Thoracic aorta (tissue), 2 donors: ENCODE measurements at regions not wholly inside any gene's neighbourhood (a gene's known extent, or its start where the extent isn't known, plus 50 kb on each side); places are given as distances from the start of the nearest gene placed in this dataset.

Experiments used
- ATAC-seq: fragments of 150-250 bp; one replicate; pipeline ENCODE4 v1.8.0; 2017; ENCODE audit warnings: low read depth; ENCODE audit not compliant: insufficient number of reproducible peaks, low FRiP score
- DNase-seq: peaks from one replicate; pipeline ENCODE4 v3.0.0-alpha.2; 2020; ENCODE audit warnings: low spot score
- H3K27ac ChIP-seq, 2 donors: fragments of 200-600 bp; sonication (generic); 1 replicate in 1 of 2; 2 replicates in 1 of 2; pipeline ENCODE4 v1.5.1; 2016; ENCODE audit warnings: mild to moderate bottlenecking in 2 of 2, moderate library complexity in 2 of 2
- H3K27me3 ChIP-seq: fragments of 200-600 bp; sonication (generic); replicated peaks from 2 replicates; pipeline ENCODE4 v1.6.0; 2016; ENCODE audit warnings: mild to moderate bottlenecking; ENCODE audit not compliant: insufficient read depth
- H3K36me3 ChIP-seq: fragments of 200-600 bp; sonication (generic); one replicate; pipeline ENCODE4 v1.5.1; 2016
- H3K4me1 ChIP-seq, 2 donors: fragments of 200-600 bp; sonication (generic); 1 replicate in 1 of 2; 2 replicates in 1 of 2; pipeline versions ENCODE4 v1.5.1 to v1.6.0; 2016; ENCODE audit warnings: low read depth in 2 of 2, mild to moderate bottlenecking in 1 of 2; ENCODE audit not compliant: control insufficient read depth in 1 of 2
- H3K4me3 ChIP-seq: fragments of 200-600 bp; sonication (generic); 2 replicates; pipeline ENCODE4 v1.5.1; 2016; ENCODE audit warnings: mild to moderate bottlenecking
- H3K9me3 ChIP-seq: fragments of 200-600 bp; sonication (generic); 2 replicates; pipeline ENCODE4 v1.5.1; 2016
- TF ChIP-seq, protein P1 (sequence below): fragments of 200-600 bp; sonication (generic); IDR thresholded peaks from one replicate; pipeline ENCODE4 v1.5.1; 2019; ENCODE audit warnings: antibody characterized with exemption

DNA sequence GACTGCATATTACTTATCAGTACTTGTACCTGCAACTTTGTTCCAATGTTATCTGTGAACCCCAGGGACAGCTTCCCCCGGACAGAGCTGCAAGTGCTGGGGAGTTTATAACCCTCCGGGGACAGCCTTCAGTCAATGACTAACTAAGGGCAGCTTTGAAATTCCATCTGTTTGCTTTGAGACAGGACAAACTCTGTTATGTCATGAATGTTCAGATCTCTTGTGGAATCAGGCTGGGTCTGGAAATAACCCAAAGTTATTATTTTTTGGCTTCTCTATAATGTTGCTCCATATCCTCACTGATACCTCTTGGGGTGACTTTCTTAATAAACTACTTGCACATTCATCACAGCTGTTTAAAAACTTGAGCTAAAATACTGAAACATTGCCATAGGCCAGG is 617.5 kb upstream of the TLE4 start:
- H3K36me3 ChIP-seq, result no peaks in the 10 kb centered on the region
- no peak overlapping the region for H3K27ac ChIP-seq
- H3K27me3 ChIP-seq, result no peaks in the 10 kb centered on the region
- no peak overlapping the region for H3K4me3 ChIP-seq
- TF ChIP-seq, protein P1, sequence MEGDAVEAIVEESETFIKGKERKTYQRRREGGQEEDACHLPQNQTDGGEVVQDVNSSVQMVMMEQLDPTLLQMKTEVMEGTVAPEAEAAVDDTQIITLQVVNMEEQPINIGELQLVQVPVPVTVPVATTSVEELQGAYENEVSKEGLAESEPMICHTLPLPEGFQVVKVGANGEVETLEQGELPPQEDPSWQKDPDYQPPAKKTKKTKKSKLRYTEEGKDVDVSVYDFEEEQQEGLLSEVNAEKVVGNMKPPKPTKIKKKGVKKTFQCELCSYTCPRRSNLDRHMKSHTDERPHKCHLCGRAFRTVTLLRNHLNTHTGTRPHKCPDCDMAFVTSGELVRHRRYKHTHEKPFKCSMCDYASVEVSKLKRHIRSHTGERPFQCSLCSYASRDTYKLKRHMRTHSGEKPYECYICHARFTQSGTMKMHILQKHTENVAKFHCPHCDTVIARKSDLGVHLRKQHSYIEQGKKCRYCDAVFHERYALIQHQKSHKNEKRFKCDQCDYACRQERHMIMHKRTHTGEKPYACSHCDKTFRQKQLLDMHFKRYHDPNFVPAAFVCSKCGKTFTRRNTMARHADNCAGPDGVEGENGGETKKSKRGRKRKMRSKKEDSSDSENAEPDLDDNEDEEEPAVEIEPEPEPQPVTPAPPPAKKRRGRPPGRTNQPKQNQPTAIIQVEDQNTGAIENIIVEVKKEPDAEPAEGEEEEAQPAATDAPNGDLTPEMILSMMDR, result no peak
- no peaks in the 10 kb centered on the region for H3K4me1 ChIP-seq
- no peak for ATAC-seq
- no peaks in the 10 kb centered on the region for H3K9me3 ChIP-seq
- DNase-seq, result no peak

DNA sequence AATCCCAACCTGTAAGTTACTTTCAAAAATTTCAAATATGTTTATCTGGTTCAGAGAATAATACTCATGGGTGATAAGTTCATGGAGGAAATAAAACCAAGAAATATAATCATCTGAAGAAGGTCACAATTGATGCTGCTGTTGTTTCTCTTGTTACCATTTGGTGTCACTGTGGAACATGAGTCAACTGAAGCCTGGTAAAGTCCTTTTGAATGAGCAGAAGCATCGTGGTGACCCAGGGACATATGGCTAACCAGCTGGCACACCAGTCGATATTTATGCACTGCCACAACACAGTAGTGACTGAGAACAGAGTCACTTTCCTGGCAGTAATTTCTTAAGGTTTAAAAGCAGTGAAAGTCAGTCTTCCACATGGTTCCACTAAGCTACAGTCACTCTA is 612.9 kb upstream of the TLE4 start:
- ATAC-seq, result no peak
- TF ChIP-seq, protein P1, result no peak
- Histone ChIP-seq H3K27me3 (no peaks in the 10 kb centered on the region), H3K9me3 (no peaks in the 10 kb centered on the region), H3K4me3 (no peak overlapping the region), H3K4me1 (no peaks in the 10 kb centered on the region), H3K27ac (no peak overlapping the region), H3K36me3 (no peaks in the 10 kb centered on the region)
- DNase-seq, result no peak

DNA sequence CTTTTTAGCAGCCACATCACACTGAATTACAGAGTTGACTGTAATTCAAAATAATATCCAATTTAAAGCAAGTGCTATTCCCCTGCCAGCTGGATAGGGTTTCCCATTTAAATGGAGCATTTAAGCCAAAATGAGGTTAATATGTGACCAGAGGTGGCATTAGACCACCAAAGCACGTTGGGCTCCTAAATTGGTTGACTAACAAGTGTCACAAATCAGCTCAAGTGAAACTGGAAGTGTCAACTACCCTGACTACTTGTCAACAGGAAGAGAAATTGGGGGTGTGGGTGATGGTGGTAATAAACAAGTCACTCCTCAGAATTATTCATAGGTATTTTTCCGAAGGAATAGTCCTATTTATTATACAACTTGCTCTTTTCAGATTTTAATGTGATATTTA is 609.6 kb upstream of the TLE4 start:
- no peaks in the 10 kb centered on the region for H3K4me1 ChIP-seq
- no peaks in the 10 kb centered on the region for H3K27me3 ChIP-seq
- no peak overlapping the region for H3K27ac ChIP-seq
- TF ChIP-seq, protein P1, result no peak
- ATAC-seq (no peak), DNase-seq (no peak)
- no peaks in the 10 kb centered on the region for H3K9me3 ChIP-seq
- H3K4me3 ChIP-seq, result no peak overlapping the region
- H3K36me3 ChIP-seq, result no peaks in the 10 kb centered on the region

DNA sequence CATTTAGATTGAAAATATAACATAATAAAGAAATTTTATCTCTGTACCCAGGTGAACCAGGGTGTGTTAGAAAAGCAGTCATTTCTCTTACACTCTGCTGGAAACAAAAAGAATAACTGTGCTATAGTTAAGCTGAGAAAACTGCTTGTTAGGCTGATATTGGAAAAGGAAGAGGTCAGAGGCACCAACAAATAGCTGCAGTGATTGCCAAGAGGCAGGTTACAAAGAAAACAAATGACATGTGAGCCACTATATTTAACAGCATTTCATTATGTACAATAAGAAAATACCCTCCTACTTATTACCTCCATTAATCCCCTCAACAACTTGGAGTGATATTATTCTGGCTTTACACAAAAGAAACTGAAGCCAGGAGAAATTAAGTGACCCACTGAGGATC is 607.9 kb upstream of the TLE4 start:
- no peaks in the 10 kb centered on the region for H3K27me3 ChIP-seq
- no peak overlapping the region for H3K27ac ChIP-seq
- H3K4me1 ChIP-seq, result no peaks in the 10 kb centered on the region
- TF ChIP-seq, protein P1, result no peak
- H3K9me3 ChIP-seq, result no peaks in the 10 kb centered on the region
- no peaks in the 10 kb centered on the region for H3K36me3 ChIP-seq
- DNase-seq, result no peak
- no peak for ATAC-seq
- no peak overlapping the region for H3K4me3 ChIP-seq

DNA sequence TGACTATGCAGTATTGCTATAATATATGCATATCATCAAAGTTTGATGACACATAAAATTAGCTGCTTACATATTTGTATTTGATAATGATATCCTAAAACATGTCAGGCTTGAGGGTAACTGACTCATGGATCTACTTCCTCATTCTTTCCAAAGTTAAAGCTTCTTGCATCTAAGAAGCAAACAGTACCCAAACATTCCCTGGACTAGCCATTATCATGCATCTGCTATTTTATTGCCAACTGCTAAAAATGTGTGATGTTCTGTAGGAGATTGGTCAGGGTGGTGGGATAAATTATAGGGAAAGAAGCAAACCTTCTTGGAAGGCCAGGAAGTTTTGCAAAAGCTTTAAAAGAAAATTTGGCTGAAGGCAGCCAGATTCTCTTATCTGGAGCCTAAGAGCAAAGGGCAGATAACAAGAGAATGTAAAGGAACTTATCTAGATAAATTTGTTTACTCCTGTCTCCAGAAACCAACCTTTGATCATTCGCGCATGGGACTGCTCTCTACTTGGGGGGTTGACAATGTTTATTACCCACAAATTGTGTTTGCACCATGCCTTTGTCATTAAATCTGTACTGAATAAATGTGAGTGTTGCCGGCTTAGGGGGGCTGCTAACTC is 604.1 kb upstream of the TLE4 start:
- Histone ChIP-seq H3K9me3 (no peaks in the 10 kb centered on the region), H3K27me3 (no peaks in the 10 kb centered on the region), H3K4me1 (no peaks in the 10 kb centered on the region), H3K27ac (no peak overlapping the region), H3K36me3 (no peaks in the 10 kb centered on the region), H3K4me3 (no peak overlapping the region)
- no peak for ATAC-seq
- no peak for DNase-seq
- TF ChIP-seq, protein P1, result no peak
